OCI-LY3 (cell line): ENCODE measurements at regions not wholly inside any gene's neighbourhood (a gene's known extent, or its start where the extent isn't known, plus 50 kb on each side); places are given as distances from the start of the nearest gene placed in this dataset.

ENCODE experiments used
- EZH2phosphoT487 ChIP-seq: fragments of 200-600 bp; shearing (Covaris generic); IDR thresholded peaks from 2 replicates; pipeline ENCODE4 v1.6.1; 2018; ENCODE audit warnings: antibody characterized with exemption, mixed run types, low read depth
- TF ChIP-seq, protein P1 (sequence below): fragments of 200-600, 300-600 bp; sonication (generic); IDR thresholded peaks from 2 replicates; pipeline ENCODE4 v1.5.1; 2014; ENCODE audit warnings: antibody characterized with exemption, low read length, low read depth

DNA sequence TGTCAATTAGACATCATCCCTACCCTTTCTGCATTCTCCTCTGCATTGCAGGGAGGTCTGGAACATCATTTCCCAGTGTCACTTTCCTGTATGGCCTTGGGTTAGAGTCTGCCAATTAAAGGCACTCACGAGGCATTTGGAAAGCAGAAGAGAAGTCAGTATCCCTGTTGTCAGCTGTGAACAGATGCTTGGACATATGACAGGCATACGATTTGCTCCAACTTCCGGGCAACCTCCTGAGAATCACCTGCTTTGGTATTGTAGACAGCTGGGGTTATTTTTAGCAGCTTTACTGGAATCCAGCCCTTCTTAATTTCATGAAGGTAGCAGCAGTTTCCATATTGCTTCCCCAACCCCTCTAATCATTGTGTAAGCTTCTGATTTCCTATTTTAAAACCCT, 88.7 kb upstream of the DHRS4 start:
- TF ChIP-seq, protein P1, sequence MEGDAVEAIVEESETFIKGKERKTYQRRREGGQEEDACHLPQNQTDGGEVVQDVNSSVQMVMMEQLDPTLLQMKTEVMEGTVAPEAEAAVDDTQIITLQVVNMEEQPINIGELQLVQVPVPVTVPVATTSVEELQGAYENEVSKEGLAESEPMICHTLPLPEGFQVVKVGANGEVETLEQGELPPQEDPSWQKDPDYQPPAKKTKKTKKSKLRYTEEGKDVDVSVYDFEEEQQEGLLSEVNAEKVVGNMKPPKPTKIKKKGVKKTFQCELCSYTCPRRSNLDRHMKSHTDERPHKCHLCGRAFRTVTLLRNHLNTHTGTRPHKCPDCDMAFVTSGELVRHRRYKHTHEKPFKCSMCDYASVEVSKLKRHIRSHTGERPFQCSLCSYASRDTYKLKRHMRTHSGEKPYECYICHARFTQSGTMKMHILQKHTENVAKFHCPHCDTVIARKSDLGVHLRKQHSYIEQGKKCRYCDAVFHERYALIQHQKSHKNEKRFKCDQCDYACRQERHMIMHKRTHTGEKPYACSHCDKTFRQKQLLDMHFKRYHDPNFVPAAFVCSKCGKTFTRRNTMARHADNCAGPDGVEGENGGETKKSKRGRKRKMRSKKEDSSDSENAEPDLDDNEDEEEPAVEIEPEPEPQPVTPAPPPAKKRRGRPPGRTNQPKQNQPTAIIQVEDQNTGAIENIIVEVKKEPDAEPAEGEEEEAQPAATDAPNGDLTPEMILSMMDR = no peak
- no peak for TF ChIP-seq EZH2phosphoT487
